Transverse colon (tissue), 4 donors: ENCODE measurements at regions not wholly inside any gene's neighbourhood (a gene's known extent, or its start where the extent isn't known, plus 50 kb on each side); places are given as distances from the start of the nearest gene placed in this dataset.

ENCODE experiments used
- POLR2A ChIP-seq: fragments of 450-650 bp; IDR thresholded peaks from one replicate; pipeline ENCODE4 v1.6.1; 2016; ENCODE audit warnings: antibody characterized with exemption, mild to moderate bottlenecking, moderate library complexity
- POLR2AphosphoS5 ChIP-seq, 3 donors: sonication (generic); formaldehyde crosslinking; IDR thresholded peaks; one replicate each; pipeline ENCODE4 v1.6.1; 2016; ENCODE audit warnings: antibody characterized with exemption in 3 of 3
- TF ChIP-seq, protein P1 (sequence below), 5 experiments: fragments of 200-600 bp in 3 of 5; fragments of 450-650 bp in 2 of 5; sonication (generic) in 3 of 5; IDR thresholded peaks; 1 replicate in 2 of 5; 2 replicates in 3 of 5; pipeline ENCODE4 v1.5.1; 2016 to 2017; ENCODE audit warnings: antibody characterized with exemption in 5 of 5, inconsistent platforms in 3 of 5, mild to moderate bottlenecking in 2 of 5, moderate library complexity in 1 of 5

DNA sequence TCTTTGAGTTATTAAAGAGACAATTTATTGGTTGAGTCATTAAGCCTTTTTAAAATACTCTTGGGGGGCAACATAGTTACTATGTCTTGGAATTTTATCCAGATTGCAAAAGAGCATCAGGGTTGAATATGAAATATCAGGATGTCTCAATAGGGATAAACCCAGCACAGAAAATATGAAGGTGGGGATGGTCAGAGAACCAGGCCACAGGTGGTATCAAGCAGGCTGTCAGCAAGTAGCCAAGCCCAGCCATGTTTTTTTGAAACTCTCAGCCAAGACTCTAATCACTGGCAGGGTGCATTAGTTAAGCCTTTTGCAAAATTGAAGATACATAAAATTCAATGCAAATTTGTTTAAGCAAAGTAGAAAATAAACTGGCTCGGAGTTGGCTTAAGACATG, 468.9 kb downstream of the DTWD2 start:
- TF ChIP-seq, protein P1, sequence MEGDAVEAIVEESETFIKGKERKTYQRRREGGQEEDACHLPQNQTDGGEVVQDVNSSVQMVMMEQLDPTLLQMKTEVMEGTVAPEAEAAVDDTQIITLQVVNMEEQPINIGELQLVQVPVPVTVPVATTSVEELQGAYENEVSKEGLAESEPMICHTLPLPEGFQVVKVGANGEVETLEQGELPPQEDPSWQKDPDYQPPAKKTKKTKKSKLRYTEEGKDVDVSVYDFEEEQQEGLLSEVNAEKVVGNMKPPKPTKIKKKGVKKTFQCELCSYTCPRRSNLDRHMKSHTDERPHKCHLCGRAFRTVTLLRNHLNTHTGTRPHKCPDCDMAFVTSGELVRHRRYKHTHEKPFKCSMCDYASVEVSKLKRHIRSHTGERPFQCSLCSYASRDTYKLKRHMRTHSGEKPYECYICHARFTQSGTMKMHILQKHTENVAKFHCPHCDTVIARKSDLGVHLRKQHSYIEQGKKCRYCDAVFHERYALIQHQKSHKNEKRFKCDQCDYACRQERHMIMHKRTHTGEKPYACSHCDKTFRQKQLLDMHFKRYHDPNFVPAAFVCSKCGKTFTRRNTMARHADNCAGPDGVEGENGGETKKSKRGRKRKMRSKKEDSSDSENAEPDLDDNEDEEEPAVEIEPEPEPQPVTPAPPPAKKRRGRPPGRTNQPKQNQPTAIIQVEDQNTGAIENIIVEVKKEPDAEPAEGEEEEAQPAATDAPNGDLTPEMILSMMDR (IDR thresholded peaks at IDR 0.05): no peak
- no peak for TF ChIP-seq POLR2A
- no peak for TF ChIP-seq POLR2AphosphoS5 (IDR thresholded peaks at IDR 0.05)
